GM12878 (cell line): ENCODE measurements at regions not wholly inside any gene's neighbourhood (a gene's known extent, or its start where the extent isn't known, plus 50 kb on each side); places are given as distances from the start of the nearest gene placed in this dataset.

Source experiments
- ATAC-seq: fragments of 200-7000 bp; cut with Tn5 transposase; 3 replicates; pipeline ENCODE4 v1.9.1; 2020; ENCODE audit warnings: mild to moderate bottlenecking, moderate library complexity
- BruUV-seq: library from RNA; stranded (reverse); fragments of 400-500 nt; replicated peaks from 2 replicates; lab custom pipeline; 2021; lab: Mats Ljungman, UMichigan
- CTCF ChIA-PET: fragments of 300-600 bp; sonication (Branson Sonifier 250); formaldehyde crosslinking; extraction: SDS; loops from one replicate; lab custom pipeline; 2021; ENCODE audit warnings: inconsistent platforms; lab: Yijun Ruan, JAX
- POLR2A ChIA-PET: fragments of 350-600 bp; formaldehyde crosslinking; extraction: SDS; loops from one replicate; lab custom pipeline; 2021; ENCODE audit warnings: inconsistent platforms; lab: Charles Lee
- RAD21 ChIA-PET: fragments of 300-600 bp; sonication (Branson Sonifier 250); formaldehyde crosslinking; loops from one replicate; lab custom pipeline; 2023; ENCODE audit warnings: antibody characterized with exemption; ENCODE audit not compliant: unreplicated experiment; lab: Charles Lee
- SMC1A ChIA-PET: fragments of 300-600 bp; sonication (Branson Sonifier 250); formaldehyde crosslinking; loops from one replicate; lab custom pipeline; 2023; ENCODE audit not compliant: unreplicated experiment, uncharacterized antibody; lab: Charles Lee
- DNase-seq: peaks from one replicate; pipeline ENCODE4 v3.0.0-alpha.2; 2011; ENCODE audit warnings: low read depth, low spot score
- FAIRE-seq: peaks from 3 replicates; lab custom pipeline; 2011; peaks lifted over from hg19 to GRCh38; lab: Jason Lieb, UNC
- H2AFZ ChIP-seq: 2 replicates; pipeline ENCODE4 v1.6.0; 2011; ENCODE audit warnings: low read depth, low read length, control low read depth; ENCODE audit not compliant: control insufficient read depth
- H3K27ac ChIP-seq: 2 replicates; pipeline ENCODE4 v1.5.1; 2011; ENCODE audit warnings: control low read depth; ENCODE audit not compliant: control insufficient read depth, insufficient read depth
- H3K27me3 ChIP-seq, 2 experiments: replicated peaks in 1 of 2; 2 replicates each; pipeline versions ENCODE4 v1.6.0 to v1.6.1; 2011; ENCODE audit warnings: low read length in 1 of 2; ENCODE audit not compliant: control insufficient read depth in 2 of 2, insufficient read depth in 2 of 2
- H3K36me3 ChIP-seq, 2 experiments: 2 replicates each; pipeline ENCODE4 v1.5.1; 2011; ENCODE audit warnings: low read length in 1 of 2; ENCODE audit not compliant: control insufficient read depth in 2 of 2, insufficient read depth in 2 of 2
- H3K4me1 ChIP-seq: 2 replicates; pipeline ENCODE4 v1.6.1; 2011; ENCODE audit warnings: mild to moderate bottlenecking, low read length, moderate library complexity, mixed read lengths; ENCODE audit not compliant: control insufficient read depth, insufficient read depth
- H3K4me2 ChIP-seq: 2 replicates; pipeline ENCODE4 v1.6.0; 2011; ENCODE audit warnings: control low read depth; ENCODE audit not compliant: control insufficient read depth, insufficient read depth
- H3K4me3 ChIP-seq: fragments of 200-600 bp; sonication (generic); 2 replicates; pipeline ENCODE4 v1.5.1; 2016
- H3K79me2 ChIP-seq: 2 replicates; pipeline ENCODE4 v1.6.0; 2011; ENCODE audit warnings: low read length; ENCODE audit not compliant: control insufficient read depth, insufficient read depth
- H3K9ac ChIP-seq: 2 replicates; pipeline ENCODE4 v1.8.0; 2011; ENCODE audit warnings: low read length, control low read depth, mixed read lengths; ENCODE audit not compliant: control insufficient read depth, insufficient read depth
- H3K9me3 ChIP-seq: replicated peaks from 3 replicates; pipeline ENCODE4 v1.5.1; 2011; ENCODE audit warnings: mild to moderate bottlenecking, low read length; ENCODE audit not compliant: control insufficient read depth, insufficient read depth
- H4K20me1 ChIP-seq: 2 replicates; pipeline ENCODE4 v1.6.0; 2011; ENCODE audit not compliant: control insufficient read depth, insufficient read depth
- CHD1 ChIP-seq: IDR thresholded peaks from 2 replicates; pipeline ENCODE4 v1.6.1; 2012; ENCODE audit warnings: low read depth, low read length, improper control_type of control experiment
- JUND ChIP-seq: IDR thresholded peaks from 2 replicates; pipeline ENCODE4 v1.6.1; 2012; ENCODE audit warnings: low read depth, mild to moderate bottlenecking, low read length, improper control_type of control experiment, moderate library complexity
- MEF2B ChIP-seq: fragments of 450-650 bp; IDR thresholded peaks from 2 replicates; pipeline ENCODE4 v1.6.1; 2018; ENCODE audit warnings: mild to moderate bottlenecking, moderate library complexity; ENCODE audit not compliant: partially characterized antibody, poor library complexity, severe bottlenecking
- MTA3 ChIP-seq: IDR thresholded peaks from 2 replicates; pipeline ENCODE4 v1.6.1; 2012; ENCODE audit warnings: low read length, inconsistent platforms, borderline replicate concordance
- NFYB ChIP-seq: IDR thresholded peaks from 2 replicates; pipeline ENCODE4 v1.6.1; 2011; ENCODE audit warnings: low read depth, mild to moderate bottlenecking, low read length, improper control_type of control experiment, moderate library complexity; ENCODE audit not compliant: insufficient read depth
- POLR2AphosphoS2 ChIP-seq: IDR thresholded peaks from 2 replicates; pipeline ENCODE4 v1.6.1; 2011; ENCODE audit warnings: low read depth, mild to moderate bottlenecking, low read length, improper control_type of control experiment, moderate library complexity
- RUNX3 ChIP-seq: IDR thresholded peaks from 2 replicates; pipeline ENCODE4 v1.6.1; 2012; ENCODE audit warnings: low read length, inconsistent platforms
- ZNF207 ChIP-seq: fragments of 450-650 bp; IDR thresholded peaks from 2 replicates; pipeline ENCODE4 v1.6.1; 2014; ENCODE audit warnings: antibody characterized with exemption, mild to moderate bottlenecking, borderline replicate concordance
- in situ Hi-C: fragments of 300-500 bp; cut with MboI; formaldehyde crosslinking; loops from 9 replicates; pipeline ENCODE4 v1.14.3; 2018; ENCODE audit warnings: mixed read lengths
- intact Hi-C: fragments of 100-400 bp; cut with micrococcal nuclease; formaldehyde crosslinking; loops from one replicate; pipeline ENCODE4 v1.14.2; 2022; ENCODE audit not compliant: unreplicated experiment
- TF ChIP-seq, protein P1 (sequence below): IDR thresholded peaks from 2 replicates; pipeline ENCODE4 v1.6.1; 2011; ENCODE audit warnings: low read depth, low read length, improper control_type of control experiment, borderline replicate concordance

DNA sequence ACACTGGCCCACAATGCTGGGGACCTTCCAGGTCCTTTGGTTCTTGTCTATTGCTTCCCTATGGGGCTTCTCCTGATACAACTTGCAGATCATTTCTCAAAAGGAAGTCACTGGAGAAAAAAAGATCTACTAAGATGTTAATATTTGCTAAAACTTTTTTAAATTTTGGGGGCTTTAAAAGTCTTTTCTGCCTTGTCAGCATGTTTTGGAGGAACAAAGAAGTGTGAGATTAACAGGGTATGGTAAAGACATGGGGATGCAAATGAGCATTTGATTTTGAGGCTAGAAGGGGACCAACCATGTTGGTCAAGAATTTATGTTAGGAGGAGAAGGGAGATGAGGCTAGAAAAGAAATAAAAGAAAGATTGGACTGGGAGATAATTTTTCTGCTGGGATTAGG is 515.4 kb downstream of the HTR7 start:
- in situ Hi-C loops = no loop called here
- Histone ChIP-seq H3K9me3 (no peaks in the 10 kb centered on the region), H3K4me2 (no peak overlapping the region), H3K27me3 (no peaks in the 10 kb centered on the region), H3K4me3 (no peak overlapping the region), H3K36me3 (no peaks in the 10 kb centered on the region), H3K4me1 (no peaks in the 10 kb centered on the region), H3K27ac (no peak overlapping the region), H3K9ac (no peak overlapping the region), H4K20me1 (no peaks in the 10 kb centered on the region), H2AFZ (no peak overlapping the region), H3K79me2 (no peaks in the 10 kb centered on the region)
- BruUV-seq = no TSS peak
- ATAC-seq (no peak), FAIRE-seq (no peak), DNase-seq (no peak)
- ChIA-PET SMC1A (interaction anchor here (0.6 kb wide), 1 partner anchor 15 kb away, joined by 3 read pairs; no protein-coding TSS in a partner anchor), POLR2A (no interaction called here), CTCF (no interaction called here), RAD21 (no interaction called here)
- intact Hi-C loops = no loop called here
- TF ChIP-seq JUND = no peak
- no peak for TF ChIP-seq MEF2B
- no peak for TF ChIP-seq MTA3
- TF ChIP-seq, protein P1, sequence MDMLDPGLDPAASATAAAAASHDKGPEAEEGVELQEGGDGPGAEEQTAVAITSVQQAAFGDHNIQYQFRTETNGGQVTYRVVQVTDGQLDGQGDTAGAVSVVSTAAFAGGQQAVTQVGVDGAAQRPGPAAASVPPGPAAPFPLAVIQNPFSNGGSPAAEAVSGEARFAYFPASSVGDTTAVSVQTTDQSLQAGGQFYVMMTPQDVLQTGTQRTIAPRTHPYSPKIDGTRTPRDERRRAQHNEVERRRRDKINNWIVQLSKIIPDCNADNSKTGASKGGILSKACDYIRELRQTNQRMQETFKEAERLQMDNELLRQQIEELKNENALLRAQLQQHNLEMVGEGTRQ = no peak
- no peak for TF ChIP-seq POLR2AphosphoS2
- TF ChIP-seq CHD1 = no peak
- no peak for TF ChIP-seq ZNF207

DNA sequence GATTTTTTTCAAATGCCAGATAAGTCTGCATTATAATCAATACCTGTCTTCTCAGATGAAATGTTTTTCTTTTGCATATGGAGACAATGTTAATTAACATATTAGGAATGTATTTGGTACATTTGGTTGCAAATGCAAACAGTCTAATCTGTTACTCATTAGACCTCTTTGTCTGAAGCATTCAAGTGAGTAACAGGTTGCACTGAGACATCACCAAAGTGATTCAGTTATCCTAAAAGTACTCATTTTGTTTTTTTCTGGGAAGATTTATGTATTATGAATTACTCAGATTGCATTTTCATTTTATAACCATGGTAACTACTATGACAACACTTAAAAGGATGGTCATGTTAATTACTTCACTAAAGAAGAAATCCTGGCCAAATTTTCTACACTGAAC is 513.6 kb downstream of the HTR7 start:
- RAD21 ChIA-PET = no interaction called here

More for the DNA sequence above, 513.6 kb downstream of the HTR7 start:
- Histone ChIP-seq H3K4me1 (no peaks in the 10 kb centered on the region), H3K9ac (no peak overlapping the region), H2AFZ (no peak overlapping the region), H3K4me2 (no peak overlapping the region), H3K4me3 (no peak overlapping the region), H3K79me2 (no peaks in the 10 kb centered on the region), H4K20me1 (no peaks in the 10 kb centered on the region), H3K27me3 (no peaks in the 10 kb centered on the region; a peak in 1 of 4 replicates), H3K27ac (no peak overlapping the region), H3K36me3 (no peaks in the 10 kb centered on the region), H3K9me3 (no peaks in the 10 kb centered on the region)
- ATAC-seq (no peak), DNase-seq (no peak), FAIRE-seq (no peak)
- intact Hi-C loops (no loop called here), in situ Hi-C loops (no loop called here)
- ChIA-PET POLR2A (no interaction called here), CTCF (no interaction called here), SMC1A (no interaction called here)
- BruUV-seq = no TSS peak
- TF ChIP-seq NFYB (no peak), RUNX3 (no peak)
